AG04450 (cell line): ENCODE measurements at regions not wholly inside any gene's neighbourhood (a gene's known extent, or its start where the extent isn't known, plus 50 kb on each side); places are given as distances from the start of the nearest gene placed in this dataset.

Source experiments
- CTCF ChIA-PET: fragments of 300-600, 350-600 bp; formaldehyde crosslinking; extraction: SDS; loops from one replicate; lab custom pipeline; 2022; ENCODE audit warnings: antibody characterized with exemption, inconsistent platforms; lab: Charles Lee
- POLR2A ChIA-PET: fragments of 350-600 bp; formaldehyde crosslinking; extraction: SDS; loops from one replicate; lab custom pipeline; 2021; ENCODE audit warnings: antibody characterized with exemption, inconsistent platforms; lab: Yijun Ruan, JAX
- DNase-seq: peaks from one replicate; pipeline ENCODE4 v3.0.0-alpha.2; 2011; ENCODE audit warnings: low read depth, low spot score
- H3K27ac ChIP-seq: one replicate; pipeline ENCODE4 v1.5.1; 2012; ENCODE audit warnings: low read depth, low read length, control low read depth
- H3K27me3 ChIP-seq: one replicate; pipeline ENCODE4 v1.6.0; 2012; ENCODE audit warnings: low read length; ENCODE audit not compliant: control insufficient read depth, insufficient read depth
- H3K4me3 ChIP-seq: 2 replicates; pipeline ENCODE4 v1.5.1; 2011; ENCODE audit warnings: mild to moderate bottlenecking, low read depth, low read length, control low read depth
- H3K9me3 ChIP-seq: 2 replicates; pipeline ENCODE4 v1.5.1; 2012; ENCODE audit warnings: low read length; ENCODE audit not compliant: control insufficient read depth, insufficient read depth
- TF ChIP-seq, protein P1 (sequence below): IDR thresholded peaks from 2 replicates; pipeline ENCODE4 v1.5.1; 2011; ENCODE audit warnings: low read depth, low read length, control low read depth, inconsistent platforms

DNA sequence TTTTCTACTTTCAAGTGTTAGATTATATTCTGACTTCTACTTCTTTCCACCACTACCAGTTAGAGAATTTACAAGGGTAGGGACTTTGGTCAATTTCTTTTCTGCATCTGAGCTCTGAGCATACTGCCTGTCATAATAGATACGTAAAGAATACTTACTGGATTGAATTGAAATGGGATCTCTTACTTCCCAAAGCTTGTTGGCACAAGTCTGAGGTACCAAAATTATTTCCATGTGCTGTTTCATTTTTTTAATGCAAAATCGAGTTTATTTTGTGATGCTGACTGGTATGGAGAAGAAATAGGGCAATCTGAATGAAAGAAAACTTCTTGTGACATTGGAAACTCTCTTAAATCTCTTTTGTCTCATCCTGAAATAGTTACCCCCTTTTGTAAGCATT lies 428.9 kb downstream of the SPATA31D1 start:
- CTCF ChIA-PET: no interaction called here

DNA sequence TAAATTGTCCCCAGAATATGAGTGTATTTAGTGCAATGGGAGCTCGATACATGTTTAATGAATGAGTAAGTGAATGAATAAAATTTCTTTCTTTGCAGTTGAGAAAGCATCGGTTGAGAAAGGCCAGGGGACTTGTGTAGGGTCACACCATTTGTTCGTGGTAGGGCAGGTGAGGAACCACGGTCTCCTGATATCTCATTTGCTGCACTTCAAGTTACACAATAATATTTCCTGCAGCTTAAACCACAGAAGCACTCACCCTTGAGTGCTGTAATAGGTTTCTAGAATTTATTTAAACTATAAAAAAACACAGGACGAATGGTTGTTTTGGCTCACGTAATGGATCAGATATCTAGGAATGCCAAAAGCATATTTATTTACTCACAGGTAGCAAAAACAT lies 429.8 kb downstream of the SPATA31D1 start:
- ChIA-PET CTCF (no interaction called here), POLR2A (no interaction called here)
- Histone ChIP-seq H3K27me3 (no peaks in the 10 kb centered on the region), H3K9me3 (no peaks in the 10 kb centered on the region), H3K4me3 (no peak overlapping the region), H3K27ac (no peak overlapping the region)
- no peak for DNase-seq
- TF ChIP-seq, protein P1, sequence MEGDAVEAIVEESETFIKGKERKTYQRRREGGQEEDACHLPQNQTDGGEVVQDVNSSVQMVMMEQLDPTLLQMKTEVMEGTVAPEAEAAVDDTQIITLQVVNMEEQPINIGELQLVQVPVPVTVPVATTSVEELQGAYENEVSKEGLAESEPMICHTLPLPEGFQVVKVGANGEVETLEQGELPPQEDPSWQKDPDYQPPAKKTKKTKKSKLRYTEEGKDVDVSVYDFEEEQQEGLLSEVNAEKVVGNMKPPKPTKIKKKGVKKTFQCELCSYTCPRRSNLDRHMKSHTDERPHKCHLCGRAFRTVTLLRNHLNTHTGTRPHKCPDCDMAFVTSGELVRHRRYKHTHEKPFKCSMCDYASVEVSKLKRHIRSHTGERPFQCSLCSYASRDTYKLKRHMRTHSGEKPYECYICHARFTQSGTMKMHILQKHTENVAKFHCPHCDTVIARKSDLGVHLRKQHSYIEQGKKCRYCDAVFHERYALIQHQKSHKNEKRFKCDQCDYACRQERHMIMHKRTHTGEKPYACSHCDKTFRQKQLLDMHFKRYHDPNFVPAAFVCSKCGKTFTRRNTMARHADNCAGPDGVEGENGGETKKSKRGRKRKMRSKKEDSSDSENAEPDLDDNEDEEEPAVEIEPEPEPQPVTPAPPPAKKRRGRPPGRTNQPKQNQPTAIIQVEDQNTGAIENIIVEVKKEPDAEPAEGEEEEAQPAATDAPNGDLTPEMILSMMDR: no peak

More for the DNA sequence above, 428.9 kb downstream of the SPATA31D1 start:
- TF ChIP-seq, protein P1: no peak
- no peak for DNase-seq
- Histone ChIP-seq H3K27ac (no peak overlapping the region), H3K4me3 (no peak overlapping the region), H3K27me3 (no peaks in the 10 kb centered on the region), H3K9me3 (no peaks in the 10 kb centered on the region)
- POLR2A ChIA-PET: no interaction called here

DNA sequence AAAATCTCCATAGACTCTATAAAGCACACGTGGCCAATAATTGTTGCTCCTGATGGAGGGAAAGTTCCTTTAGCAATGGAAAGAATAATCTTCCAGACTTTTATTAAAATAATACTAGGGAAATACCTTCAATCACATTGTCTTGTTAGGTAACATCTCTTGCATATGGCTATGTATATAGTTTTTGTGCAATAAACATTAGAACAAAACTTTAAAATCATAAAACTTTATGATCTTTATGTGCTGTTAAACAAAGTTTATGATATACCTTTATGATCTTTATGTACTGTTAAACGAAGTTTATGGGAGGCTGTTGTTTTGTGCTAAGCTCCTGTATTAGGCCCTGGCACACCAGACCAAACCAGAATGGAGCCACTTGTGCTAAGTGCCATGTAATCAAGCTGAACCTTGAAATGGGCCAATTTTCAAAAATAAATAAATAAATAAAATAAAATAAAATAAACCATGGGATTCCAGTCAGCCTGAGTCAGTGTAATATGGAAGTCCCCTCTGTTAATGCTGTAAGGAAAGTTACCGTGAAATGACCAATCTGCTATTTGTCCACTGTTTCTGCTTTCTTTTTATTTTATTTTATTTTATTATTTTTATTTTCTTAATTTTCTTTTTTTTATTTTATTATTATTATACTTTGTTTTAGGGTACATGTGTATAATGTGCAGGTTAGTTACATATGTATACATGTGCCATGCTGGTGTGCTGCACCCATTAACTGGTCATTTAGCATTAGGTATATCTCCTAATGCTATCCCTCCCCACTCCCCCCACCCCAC lies 431.3 kb downstream of the SPATA31D1 start:
- no peaks in the 10 kb centered on the region for H3K27me3 ChIP-seq
- CTCF ChIA-PET: no interaction called here
- no peak overlapping the region for H3K27ac ChIP-seq
- H3K4me3 ChIP-seq: no peak overlapping the region
- TF ChIP-seq, protein P1: no peak
- H3K9me3 ChIP-seq: no peaks in the 10 kb centered on the region
- no peak for DNase-seq
- POLR2A ChIA-PET: no interaction called here

DNA sequence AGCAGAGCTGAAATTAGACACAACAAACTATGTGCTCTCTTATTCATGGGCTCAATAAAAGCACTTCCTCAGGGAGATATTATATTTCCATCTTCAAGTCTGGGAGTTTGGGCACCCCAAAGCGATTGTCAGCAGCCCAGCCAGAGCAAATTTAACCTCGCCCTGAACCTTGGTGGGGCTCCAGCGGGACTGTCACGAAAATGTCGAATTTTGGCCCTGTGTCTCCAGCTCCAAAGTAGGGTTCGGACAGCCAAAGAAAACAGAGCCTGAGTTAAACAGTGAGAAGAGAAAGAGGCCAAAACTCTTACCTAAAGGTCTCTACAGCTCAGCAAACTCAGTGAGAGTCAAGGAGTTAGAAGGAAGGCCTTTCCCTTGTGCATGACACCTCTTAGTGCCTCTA lies 432.9 kb downstream of the SPATA31D1 start:
- ChIA-PET CTCF (no interaction called here), POLR2A (no interaction called here)
- Histone ChIP-seq H3K27me3 (no peaks in the 10 kb centered on the region), H3K4me3 (no peak overlapping the region), H3K9me3 (no peaks in the 10 kb centered on the region), H3K27ac (no peak overlapping the region)
- TF ChIP-seq, protein P1: no peak
- DNase-seq: no peak

DNA sequence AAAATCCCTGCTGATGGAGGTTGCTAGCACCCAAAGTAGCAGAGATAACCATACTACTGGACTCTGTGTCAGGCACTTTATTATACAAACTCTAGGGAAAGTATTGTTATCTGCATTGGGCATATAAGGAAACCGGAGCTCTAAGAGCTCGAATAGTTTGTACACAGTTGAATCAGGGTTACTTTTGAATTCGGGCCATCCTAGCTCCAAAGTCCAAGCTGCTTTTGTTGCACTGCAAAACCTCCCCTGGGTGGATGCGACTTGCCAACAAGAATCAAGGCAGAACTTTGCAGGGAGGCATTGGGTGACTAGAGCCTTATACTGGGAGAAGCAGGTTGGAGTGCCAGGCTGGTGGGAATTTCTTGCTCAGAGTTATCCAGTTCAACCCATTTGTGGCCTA lies 435.1 kb downstream of the SPATA31D1 start:
- TF ChIP-seq, protein P1: no peak
- POLR2A ChIA-PET: no interaction called here
- H3K9me3 ChIP-seq: no peaks in the 10 kb centered on the region
- CTCF ChIA-PET: no interaction called here
- H3K4me3 ChIP-seq: no peak overlapping the region
- H3K27ac ChIP-seq: no peak overlapping the region
- no peaks in the 10 kb centered on the region for H3K27me3 ChIP-seq
- DNase-seq: no peak
